Uterus (tissue), 3 donors: ENCODE measurements at regions not wholly inside any gene's neighbourhood (a gene's known extent, or its start where the extent isn't known, plus 50 kb on each side); places are given as distances from the start of the nearest gene placed in this dataset.

Experiments
- DNase-seq, 2 donors: peaks; one replicate each; pipeline ENCODE4 v3.0.0-alpha.2; 2019 to 2020
- H3K27ac ChIP-seq, 2 donors: fragments of 200-600 bp; sonication (generic); 1 replicate in 1 of 2; 2 replicates in 1 of 2; pipeline ENCODE4 v1.5.1; 2016 to 2018
- H3K27me3 ChIP-seq, 2 donors: fragments of 200-600 bp; sonication (generic); one replicate each; pipeline ENCODE4 v1.5.1; 2018 to 2019; ENCODE audit warnings: control low read depth in 1 of 2
- H3K36me3 ChIP-seq, 2 donors: fragments of 200-600 bp; sonication (generic); one replicate each; pipeline ENCODE4 v1.5.1; 2019; ENCODE audit warnings: control low read depth in 1 of 2
- H3K4me1 ChIP-seq, 2 donors: fragments of 200-600 bp; sonication (generic); one replicate each; pipeline ENCODE4 v1.5.1; 2018 to 2019; ENCODE audit warnings: control low read depth in 1 of 2
- H3K4me3 ChIP-seq, 2 donors: fragments of 200-600 bp; sonication (generic); 1 replicate in 1 of 2; 2 replicates in 1 of 2; pipeline ENCODE4 v1.5.1; 2018 to 2019; ENCODE audit warnings: mild to moderate bottlenecking in 1 of 2
- H3K9me3 ChIP-seq, 2 donors: fragments of 200-600 bp; sonication (generic); one replicate each; pipeline ENCODE4 v1.5.1; 2019; ENCODE audit warnings: control low read depth in 1 of 2
- CTCF ChIP-seq, 4 experiments: fragments of 200-600 bp in 2 of 4; fragments of 450-650 bp in 2 of 4; sonication (generic) in 2 of 4; IDR thresholded peaks; one replicate each; pipeline ENCODE4 v1.5.1; 2016 to 2019; ENCODE audit warnings: antibody characterized with exemption in 4 of 4, mild to moderate bottlenecking in 2 of 4, moderate library complexity in 1 of 4
- POLR2A ChIP-seq, 2 donors: fragments of 450-650 bp; IDR thresholded peaks; one replicate each; pipeline ENCODE4 v1.6.1; 2016; ENCODE audit warnings: antibody characterized with exemption in 2 of 2, mild to moderate bottlenecking in 1 of 2, moderate library complexity in 1 of 2
- intact Hi-C: fragments of 100-400 bp; cut with DNase I; formaldehyde crosslinking; loops from one replicate; pipeline ENCODE4 v1.15.1; 2023; ENCODE audit warnings: low total_unique reads
- donor health status: DM: yes; HTN: yes; CAD: no.

DNA sequence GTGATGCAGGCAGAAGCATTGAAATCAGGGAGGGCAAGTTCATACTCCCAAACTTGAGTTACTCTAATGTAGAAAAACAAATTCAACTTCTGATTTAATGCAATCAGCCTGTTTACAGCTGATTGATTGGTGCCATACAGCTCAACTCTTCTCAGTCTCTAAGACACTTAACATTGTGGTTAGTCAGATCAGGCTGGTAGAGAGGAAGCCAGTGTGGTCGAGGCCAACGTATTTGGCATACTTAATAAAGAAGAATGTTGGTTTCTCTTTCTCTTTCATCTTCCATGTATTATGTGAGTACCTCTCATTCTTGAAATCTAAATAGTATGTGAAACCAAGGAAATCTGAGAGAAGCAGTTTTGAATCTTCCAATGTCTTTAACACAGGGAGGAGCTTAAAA, 255.0 kb upstream of the SLITRK1 start:
- Histone ChIP-seq H3K4me3 (no peak overlapping the region), H3K27ac (no peak overlapping the region), H3K36me3 (no peaks in the 10 kb centered on the region), H3K27me3 (no peaks in the 10 kb centered on the region), H3K9me3 (no peaks in the 10 kb centered on the region), H3K4me1 (no peaks in the 10 kb centered on the region)
- TF ChIP-seq CTCF (IDR thresholded peaks at IDR 0.05) = no peak
- intact Hi-C loops = no loop called here
- no peak for DNase-seq

DNA sequence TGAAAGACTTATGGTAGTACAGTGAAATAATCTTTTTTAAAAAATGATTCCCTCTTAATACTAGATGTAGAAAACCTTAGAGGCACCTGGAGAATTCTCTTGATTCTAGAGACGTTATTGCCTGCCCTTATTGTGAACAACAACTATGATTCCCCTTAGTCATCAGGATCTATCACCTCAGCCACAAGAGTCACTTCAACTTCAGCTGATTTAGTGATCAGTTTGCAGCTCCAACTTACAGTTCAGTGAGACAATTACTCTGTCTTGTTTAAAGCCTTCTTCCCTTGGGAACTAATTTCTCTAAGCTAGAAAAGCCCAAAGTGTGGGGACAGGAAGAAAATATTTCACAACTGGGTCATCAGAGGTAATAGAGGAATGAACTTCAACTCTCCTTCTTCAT, 254.3 kb upstream of the SLITRK1 start:
- Histone ChIP-seq H3K4me3 (no peak overlapping the region), H3K27me3 (no peaks in the 10 kb centered on the region), H3K27ac (no peak overlapping the region), H3K4me1 (no peaks in the 10 kb centered on the region), H3K36me3 (no peaks in the 10 kb centered on the region), H3K9me3 (no peaks in the 10 kb centered on the region)
- DNase-seq = no peak
- intact Hi-C loops = no loop called here
- TF ChIP-seq POLR2A (IDR thresholded peaks at IDR 0.05) (no peak), CTCF (IDR thresholded peaks at IDR 0.05) (no peak)

GRCh38 chr13:84132491-84132890, 250.2 kb upstream of the SLITRK1 start:
- no peak overlapping the region for H3K27ac ChIP-seq
- no peaks in the 10 kb centered on the region for H3K36me3 ChIP-seq
- no peaks in the 10 kb centered on the region for H3K4me1 ChIP-seq
- H3K27me3 ChIP-seq = no peaks in the 10 kb centered on the region
- no peaks in the 10 kb centered on the region for H3K9me3 ChIP-seq
- intact Hi-C loops = no loop called here
- DNase-seq = no peak
- H3K4me3 ChIP-seq = no peak overlapping the region
- no peak for TF ChIP-seq POLR2A (IDR thresholded peaks at IDR 0.05)

DNA sequence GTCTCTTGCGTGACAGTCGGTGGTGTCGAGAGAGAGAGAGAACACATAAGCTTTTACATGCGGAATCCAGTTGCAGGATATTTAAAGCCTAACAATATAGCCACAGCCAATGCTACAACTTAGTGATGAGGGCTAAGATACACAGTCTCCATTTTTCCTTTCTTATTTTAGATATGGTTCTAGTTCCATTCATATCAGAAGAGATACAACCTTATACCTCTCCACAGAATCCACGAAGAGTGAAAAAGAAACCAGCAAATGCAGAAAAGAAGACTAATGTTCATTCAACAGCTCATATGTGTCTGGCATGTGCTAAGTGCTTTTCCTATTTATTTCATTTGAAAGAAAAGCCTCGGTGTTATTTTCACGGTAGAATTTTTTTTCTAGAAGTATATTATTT, 249.0 kb upstream of the SLITRK1 start:
- Histone ChIP-seq H3K27me3 (no peaks in the 10 kb centered on the region), H3K4me3 (no peak overlapping the region), H3K27ac (no peak overlapping the region), H3K9me3 (no peaks in the 10 kb centered on the region), H3K4me1 (no peaks in the 10 kb centered on the region), H3K36me3 (no peaks in the 10 kb centered on the region)
- intact Hi-C loops = no loop called here
- no peak for DNase-seq
- TF ChIP-seq CTCF (IDR thresholded peaks at IDR 0.05) (no peak), POLR2A (IDR thresholded peaks at IDR 0.05) (no peak)

DNA sequence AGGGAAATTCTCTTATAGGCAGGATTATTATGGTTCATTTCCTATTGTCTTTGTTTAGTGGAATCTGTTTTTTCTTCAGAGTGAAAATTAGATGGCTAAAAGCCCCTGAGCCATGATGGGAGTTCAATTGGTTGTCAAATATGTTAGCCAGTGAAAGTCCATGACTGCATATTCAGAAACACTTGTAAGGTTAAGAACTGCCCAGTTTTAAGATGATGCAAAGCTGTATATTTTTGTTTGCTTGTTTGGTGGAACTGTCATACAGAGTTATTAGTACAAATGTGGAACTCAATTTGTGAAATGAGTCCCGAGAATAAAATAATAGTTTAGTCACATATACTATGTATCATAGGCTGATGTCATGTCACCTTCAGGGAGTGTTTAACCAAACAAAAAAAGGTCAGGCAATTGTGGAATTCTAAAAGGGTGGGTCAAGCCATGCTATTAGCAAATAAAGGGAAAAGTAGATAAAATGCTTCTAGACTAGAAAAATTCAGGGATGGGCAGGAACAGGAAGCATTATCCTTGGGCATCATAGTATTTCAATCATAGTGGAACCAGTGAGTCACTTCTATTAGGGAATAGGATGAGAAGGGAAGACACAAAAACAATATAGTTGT, 248.3 kb upstream of the SLITRK1 start:
- Histone ChIP-seq H3K36me3 (no peaks in the 10 kb centered on the region), H3K4me1 (no peaks in the 10 kb centered on the region), H3K9me3 (no peaks in the 10 kb centered on the region), H3K27ac (no peak overlapping the region), H3K4me3 (no peak overlapping the region), H3K27me3 (no peaks in the 10 kb centered on the region)
- no peak for DNase-seq
- intact Hi-C loops = no loop called here
- TF ChIP-seq CTCF (IDR thresholded peaks at IDR 0.05) (no peak), POLR2A (IDR thresholded peaks at IDR 0.05) (no peak)

DNA sequence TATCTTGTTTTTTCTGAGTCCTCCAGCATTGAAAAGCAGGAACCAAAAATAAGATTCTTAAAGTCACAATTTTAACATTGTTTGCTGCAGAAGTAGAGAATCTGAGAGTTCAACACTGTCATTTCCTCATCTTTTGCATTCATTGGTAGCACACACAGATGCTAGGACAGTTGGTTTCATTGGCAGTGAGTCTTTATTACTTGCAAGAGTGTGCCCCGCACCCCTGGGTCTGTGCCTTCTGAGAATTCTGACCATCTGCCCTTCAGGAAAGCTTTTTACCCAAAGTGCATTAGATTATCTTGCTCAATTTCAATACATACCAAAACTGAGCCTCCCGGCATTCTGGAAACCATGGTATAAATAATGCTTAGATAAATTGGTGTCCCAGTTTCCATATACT, 247.7 kb upstream of the SLITRK1 start:
- no peaks in the 10 kb centered on the region for H3K27me3 ChIP-seq
- no peak for DNase-seq
- H3K27ac ChIP-seq = no peak overlapping the region
- no peak overlapping the region for H3K4me3 ChIP-seq
- H3K9me3 ChIP-seq = no peaks in the 10 kb centered on the region
- intact Hi-C loops = no loop called here
- no peak for TF ChIP-seq CTCF (IDR thresholded peaks at IDR 0.05)
- TF ChIP-seq POLR2A (IDR thresholded peaks at IDR 0.05) = no peak
- no peaks in the 10 kb centered on the region for H3K4me1 ChIP-seq
- H3K36me3 ChIP-seq = no peaks in the 10 kb centered on the region
